ENCODE measurements at regions not wholly inside any gene's neighbourhood (a gene's known extent, or its start where the extent isn't known, plus 50 kb on each side); places are given as distances from the start of the nearest gene placed in this dataset.

DNA sequence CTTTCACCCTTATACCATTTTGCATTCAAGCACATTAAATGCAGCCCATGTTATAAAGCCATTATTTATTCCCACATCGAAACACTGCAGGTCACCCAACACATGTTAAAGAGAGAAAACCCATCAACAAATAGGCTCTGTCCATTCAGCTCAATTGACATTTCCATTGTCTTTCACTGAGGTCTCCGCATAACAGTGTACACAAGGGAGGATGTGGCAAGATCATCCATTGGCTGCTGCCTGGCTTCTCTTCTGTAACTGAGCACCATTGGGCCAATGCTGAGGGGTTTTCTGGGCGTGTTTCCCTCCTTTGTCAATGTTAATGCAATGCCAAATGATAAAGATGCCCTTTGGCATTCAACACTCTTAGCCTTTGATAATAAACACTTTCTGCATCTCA lies 278.1 kb upstream of the SP4 start:
- Mint-ChIP-seq H3K9me3 (no peaks in the 10 kb centered on the region), H3K27me3 (peaks cover 7% of the 10 kb centered on the region), H3K4me1 (no peaks in the 10 kb centered on the region), H3K36me3 (no peaks in the 10 kb centered on the region), H3K27ac (no peak overlapping the region), H3K4me3 (no peak overlapping the region)
- DNase-seq = no peak
- CTCF ChIA-PET = no interaction called here

DNA sequence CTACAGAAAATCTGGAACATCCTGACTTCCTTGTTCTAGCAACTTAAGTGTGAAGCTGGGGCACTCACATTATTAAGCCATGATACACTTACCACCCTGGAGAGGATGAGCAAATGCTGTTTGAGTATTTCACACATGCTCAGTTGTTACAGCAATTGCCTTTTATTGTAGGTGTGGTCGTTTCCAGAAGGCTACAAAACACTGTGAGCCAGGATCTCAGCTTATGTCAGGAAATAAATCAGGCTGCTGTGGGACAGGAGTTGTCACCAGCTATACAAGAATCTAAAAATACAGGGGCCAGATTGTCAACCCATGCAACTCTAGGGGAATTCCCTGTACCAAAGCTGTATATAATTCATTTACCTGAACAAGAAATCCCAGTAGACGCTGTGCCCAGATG lies 273.3 kb upstream of the SP4 start:
- peaks cover 4% of the 10 kb centered on the region for H3K27me3 Mint-ChIP-seq
- no peak for DNase-seq
- H3K4me1 Mint-ChIP-seq = no peaks in the 10 kb centered on the region
- H3K36me3 Mint-ChIP-seq = no peaks in the 10 kb centered on the region
- no peak overlapping the region for H3K4me3 Mint-ChIP-seq
- no peaks in the 10 kb centered on the region for H3K9me3 Mint-ChIP-seq
- CTCF ChIA-PET = no interaction called here
- no peak overlapping the region for H3K27ac Mint-ChIP-seq

DNA sequence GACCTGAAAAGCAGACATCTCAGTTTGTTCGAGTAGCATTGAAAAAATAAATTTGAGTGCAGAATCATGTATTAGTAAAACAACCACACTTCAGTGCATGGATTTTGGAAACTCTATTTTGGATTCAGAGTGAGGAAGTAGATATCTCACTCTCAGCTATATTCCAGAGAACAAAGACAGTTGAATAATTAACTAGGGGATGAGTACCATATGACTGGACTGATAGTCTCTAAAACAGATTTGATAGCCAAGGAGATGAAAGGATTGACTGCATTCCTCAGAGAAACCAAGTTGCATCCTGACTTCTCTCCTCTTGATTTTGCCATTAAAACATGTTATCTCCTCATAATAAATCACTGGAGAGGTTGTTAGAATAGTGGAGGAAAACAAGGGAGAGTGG lies 268.4 kb upstream of the SP4 start:
- H3K27ac Mint-ChIP-seq = no peak overlapping the region
- H3K9me3 Mint-ChIP-seq = no peaks in the 10 kb centered on the region
- no peak overlapping the region for H3K4me3 Mint-ChIP-seq

GRCh38 chr7:21160401-21160800 lies 267.5 kb upstream of the SP4 start:
- Mint-ChIP-seq H3K27ac (no peak overlapping the region), H3K9me3 (no peaks in the 10 kb centered on the region), H3K4me1 (no peaks in the 10 kb centered on the region), H3K4me3 (no peak overlapping the region), H3K36me3 (no peaks in the 10 kb centered on the region), H3K27me3 (no peaks in the 10 kb centered on the region)
- CTCF ChIA-PET = no interaction called here
- no peak for DNase-seq

More for the DNA sequence above, 268.4 kb upstream of the SP4 start:
- H3K36me3 Mint-ChIP-seq = no peaks in the 10 kb centered on the region
- no peaks in the 10 kb centered on the region for H3K4me1 Mint-ChIP-seq
- CTCF ChIA-PET = no interaction called here
- no peak for DNase-seq
- no peaks in the 10 kb centered on the region for H3K27me3 Mint-ChIP-seq

DNA sequence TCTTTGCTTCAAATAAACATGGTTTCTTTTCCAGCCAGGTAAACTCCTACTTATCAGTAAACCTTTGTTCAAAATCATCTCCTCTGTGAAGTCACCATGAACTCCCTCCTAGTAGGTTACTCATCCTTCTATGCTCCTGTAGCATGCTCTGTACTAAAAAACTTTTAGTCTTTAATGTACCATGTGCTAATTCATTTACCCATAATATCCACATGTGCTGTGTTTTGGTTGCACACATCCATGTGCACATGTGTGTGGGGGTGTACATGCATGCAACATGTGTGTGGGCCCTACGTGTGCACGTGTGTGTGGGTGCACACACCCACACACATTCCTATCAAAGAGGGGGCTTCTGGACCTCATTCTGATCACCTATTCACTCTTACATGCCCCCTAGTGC lies 259.9 kb upstream of the SP4 start:
- Mint-ChIP-seq H3K27me3 (peaks cover 25% of the 10 kb centered on the region), H3K4me3 (no peak overlapping the region), H3K4me1 (no peaks in the 10 kb centered on the region), H3K9me3 (no peaks in the 10 kb centered on the region), H3K36me3 (no peaks in the 10 kb centered on the region), H3K27ac (no peak overlapping the region)
- CTCF ChIA-PET = no interaction called here
- no peak for DNase-seq

- Mint-ChIP-seq H3K27me3 (peaks cover 25% of the 10 kb centered on the region), H3K4me1 (no peaks in the 10 kb centered on the region), H3K4me3 (no peak overlapping the region), H3K27ac (no peak overlapping the region), H3K36me3 (no peaks in the 10 kb centered on the region), H3K9me3 (no peaks in the 10 kb centered on the region)
- CTCF ChIA-PET = no interaction called here
- DNase-seq = no peak
Observed at GRCh38 chr7:21169667-21170580, 258.0 kb upstream of the SP4 start.

DNA sequence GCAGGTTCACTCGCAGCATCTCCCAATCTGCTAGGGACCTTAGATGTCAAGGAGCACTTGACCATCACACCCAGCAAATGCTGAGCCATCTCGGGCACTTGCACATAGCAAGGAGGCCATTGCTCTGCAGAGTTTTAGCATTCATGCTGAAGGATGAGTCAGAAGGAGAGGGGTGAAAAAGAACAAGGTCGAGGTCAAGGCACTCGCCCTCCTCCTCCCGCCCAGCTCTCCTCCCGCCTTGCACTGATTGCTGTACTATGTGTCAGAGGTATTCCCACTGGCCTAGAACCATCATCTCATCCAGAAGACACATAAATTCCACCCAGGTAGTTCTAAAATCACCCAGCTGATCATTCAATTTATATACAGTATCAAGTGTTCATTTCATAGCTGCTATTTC lies 255.1 kb upstream of the SP4 start:
- no peaks in the 10 kb centered on the region for H3K36me3 Mint-ChIP-seq
- CTCF ChIA-PET = interaction anchor here (1.0 kb wide), 1 partner anchor 83 kb away, joined by 3 read pairs; no protein-coding TSS in a partner anchor
- no peak overlapping the region for H3K27ac Mint-ChIP-seq
- no peak for DNase-seq
- peaks cover 20% of the 10 kb centered on the region for H3K27me3 Mint-ChIP-seq
- no peaks in the 10 kb centered on the region for H3K9me3 Mint-ChIP-seq
- no peaks in the 10 kb centered on the region for H3K4me1 Mint-ChIP-seq
- no peak overlapping the region for H3K4me3 Mint-ChIP-seq

DNA sequence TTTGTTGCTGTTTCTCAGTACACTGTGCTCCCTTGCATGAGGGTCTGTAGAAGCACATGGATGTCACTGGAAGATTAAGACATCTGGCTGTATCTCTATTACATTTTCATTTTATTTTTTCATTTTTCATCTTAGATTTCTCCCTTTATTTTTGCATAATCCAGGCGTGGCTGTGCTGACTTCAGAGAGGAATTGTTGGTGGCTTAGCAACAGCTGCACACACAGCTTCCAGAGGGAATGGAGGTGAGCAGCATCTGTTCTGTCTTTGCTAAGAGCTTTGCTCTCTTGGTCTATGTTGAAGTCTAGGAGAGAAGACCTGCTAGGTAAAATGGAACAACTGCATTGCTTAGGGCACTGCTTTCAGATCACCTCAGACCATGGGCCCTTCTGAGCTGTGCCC lies 254.4 kb upstream of the SP4 start:
- Mint-ChIP-seq H3K27me3 (peaks cover 20% of the 10 kb centered on the region), H3K4me1 (no peaks in the 10 kb centered on the region), H3K9me3 (no peaks in the 10 kb centered on the region), H3K4me3 (no peak overlapping the region), H3K27ac (no peak overlapping the region), H3K36me3 (no peaks in the 10 kb centered on the region)
- CTCF ChIA-PET = no interaction called here
- DNase-seq = no peak

GRCh38 chr7:21175714-21176113 lies 252.2 kb upstream of the SP4 start:
- Mint-ChIP-seq H3K4me3 (no peak overlapping the region), H3K27me3 (peaks cover 4% of the 10 kb centered on the region), H3K4me1 (no peaks in the 10 kb centered on the region), H3K36me3 (no peaks in the 10 kb centered on the region), H3K9me3 (no peaks in the 10 kb centered on the region), H3K27ac (no peak overlapping the region)
- CTCF ChIA-PET = no interaction called here
- DNase-seq = no peak

- no peaks in the 10 kb centered on the region for H3K36me3 Mint-ChIP-seq
Observed at GRCh38 chr7:21184942-21185652, 242.8 kb upstream of the SP4 start.

DNA sequence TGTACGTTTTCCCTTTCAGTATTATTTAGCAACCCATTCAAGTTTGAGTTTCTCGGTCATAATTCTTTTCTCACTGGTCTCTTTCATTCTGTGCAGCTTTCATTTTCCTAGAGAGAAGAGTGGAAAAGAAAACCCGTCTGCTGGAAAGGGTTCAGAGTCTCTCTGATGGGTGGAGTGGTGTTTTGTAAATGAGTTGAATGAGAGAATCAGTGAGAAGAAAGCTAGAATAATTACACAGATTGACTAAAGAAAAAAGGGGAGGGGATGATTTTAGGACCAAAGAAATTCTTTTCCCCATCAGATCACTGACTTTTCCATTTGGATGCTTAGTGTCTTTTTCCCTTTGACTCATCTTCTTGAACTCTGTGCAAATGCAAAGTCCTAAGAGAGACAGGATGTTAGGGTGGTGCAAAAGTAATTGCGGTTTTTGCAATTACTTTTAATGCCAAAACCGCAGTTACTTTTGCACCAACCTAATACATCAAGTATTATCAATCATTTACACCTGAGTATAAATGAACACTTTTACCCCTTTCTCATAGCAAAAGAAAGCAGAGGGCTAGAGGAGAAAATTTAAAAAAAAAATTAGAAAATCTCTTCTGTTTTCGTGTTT lies 242.1 kb upstream of the SP4 start:
- CTCF ChIA-PET = no interaction called here
- no peak for DNase-seq
- Mint-ChIP-seq H3K36me3 (no peaks in the 10 kb centered on the region), H3K27ac (no peak overlapping the region), H3K4me3 (no peak overlapping the region), H3K27me3 (no peaks in the 10 kb centered on the region), H3K4me1 (no peaks in the 10 kb centered on the region), H3K9me3 (no peaks in the 10 kb centered on the region)

More at GRCh38 chr7:21184942-21185652, 242.8 kb upstream of the SP4 start:
- Mint-ChIP-seq H3K27ac (no peak overlapping the region), H3K4me3 (no peak overlapping the region), H3K27me3 (no peaks in the 10 kb centered on the region), H3K4me1 (no peaks in the 10 kb centered on the region), H3K9me3 (no peaks in the 10 kb centered on the region)
- CTCF ChIA-PET = no interaction called here
- no peak for DNase-seq

DNA sequence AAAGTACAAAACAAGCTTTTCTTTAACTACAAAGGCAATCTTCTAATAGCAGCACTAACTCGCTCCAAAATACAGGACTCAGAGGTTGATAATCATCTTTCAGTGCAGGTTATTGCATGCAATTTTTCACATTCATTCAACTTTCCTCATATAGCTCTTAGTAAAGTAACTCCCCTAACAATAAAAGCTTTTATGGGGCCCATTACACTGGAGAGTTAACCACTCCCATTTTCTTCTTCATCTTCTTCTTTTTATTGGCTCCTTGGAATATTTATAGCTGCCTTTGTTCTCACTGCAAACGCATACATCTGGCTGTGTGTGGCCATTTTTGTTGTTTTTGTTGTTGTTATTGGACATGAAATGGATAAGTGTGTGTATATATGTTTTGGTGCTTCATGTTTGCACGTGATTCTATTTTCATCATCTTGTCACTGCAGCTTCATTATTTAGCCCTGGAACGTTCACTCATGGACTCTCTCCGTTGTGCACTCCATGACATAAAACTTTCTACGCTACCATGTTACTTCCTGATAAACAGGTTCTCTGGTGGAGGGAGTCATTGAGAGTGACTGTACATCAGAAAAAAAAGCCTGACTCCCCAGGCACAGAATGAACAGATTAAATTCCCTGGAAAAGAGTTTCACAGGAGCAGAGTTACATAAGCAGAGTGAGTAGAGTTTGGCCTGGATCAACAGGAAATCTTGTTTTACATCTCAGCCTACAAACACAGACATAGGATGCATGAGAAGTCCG lies 236.4 kb upstream of the SP4 start:
- H3K4me3 Mint-ChIP-seq = no peak overlapping the region
- no peak overlapping the region for H3K27ac Mint-ChIP-seq
- CTCF ChIA-PET = no interaction called here
- no peaks in the 10 kb centered on the region for H3K27me3 Mint-ChIP-seq
- peaks cover 4% of the 10 kb centered on the region for H3K4me1 Mint-ChIP-seq
- DNase-seq = no peak
- H3K9me3 Mint-ChIP-seq = no peaks in the 10 kb centered on the region
- no peaks in the 10 kb centered on the region for H3K36me3 Mint-ChIP-seq

GRCh38 chr7:21192657-21193056 lies 235.2 kb upstream of the SP4 start:
- CTCF ChIA-PET = no interaction called here
- DNase-seq = no peak
- Mint-ChIP-seq H3K27ac (no peak overlapping the region), H3K36me3 (no peaks in the 10 kb centered on the region), H3K27me3 (no peaks in the 10 kb centered on the region), H3K4me1 (peaks cover 4% of the 10 kb centered on the region), H3K4me3 (no peak overlapping the region), H3K9me3 (no peaks in the 10 kb centered on the region)

- no peak overlapping the region for H3K4me3 Mint-ChIP-seq
- no peak for DNase-seq
- H3K4me1 Mint-ChIP-seq = peaks cover 4% of the 10 kb centered on the region
- no peaks in the 10 kb centered on the region for H3K27me3 Mint-ChIP-seq
- CTCF ChIA-PET = no interaction called here
- H3K27ac Mint-ChIP-seq = no peak overlapping the region
- H3K9me3 Mint-ChIP-seq = no peaks in the 10 kb centered on the region
- no peaks in the 10 kb centered on the region for H3K36me3 Mint-ChIP-seq
Observed at GRCh38 chr7:21193895-21194294, 234.0 kb upstream of the SP4 start.

Measured in activated naive CD4-positive, alpha-beta T cell treated with anti-CD3 and anti-CD28 coated beads, Interleukin-2, amount 10 ng/mL, durations not matched to agents 7 days and 5 days (primary cell).